ENCODE measurements at regions not wholly inside any gene's neighbourhood (a gene's known extent, or its start where the extent isn't known, plus 50 kb on each side); places are given as distances from the start of the nearest gene placed in this dataset.
"Not testable (repeated sequence)": the region's sequence is repeated elsewhere in the genome, so short reads cannot be mapped to it uniquely, and the experiment has no call there.

GRCh38 chr5:93359296-93359959 lies 221.6 kb downstream of the NR2F1-AS1 start:
- peak; percentile 77 for DNase-seq (ENCODE audit: low spot score)

GRCh38 chr5:93358176-93358575 lies 222.8 kb downstream of the NR2F1-AS1 start:
- DNase-seq (ENCODE audit: low spot score): no peak

- no peak for DNase-seq (ENCODE audit: low spot score)
Measured at GRCh38 chr5:93357686-93358085, 223.3 kb downstream of the NR2F1-AS1 start.

- DNase-seq (ENCODE audit: low spot score): no peak
Measured at GRCh38 chr5:93355691-93356090, 225.3 kb downstream of the NR2F1-AS1 start.

GRCh38 chr5:93352186-93352585 lies 228.8 kb downstream of the NR2F1-AS1 start:
- no peak for DNase-seq (ENCODE audit: low spot score)

- peak; percentile 71 for DNase-seq (ENCODE audit: low spot score)
Measured at GRCh38 chr5:93349613-93350012, 231.4 kb downstream of the NR2F1-AS1 start.

- no peak for DNase-seq (ENCODE audit: low spot score)
Measured at GRCh38 chr5:93348231-93348630, 232.8 kb downstream of the NR2F1-AS1 start.

GRCh38 chr5:93346850-93347249 lies 234.2 kb downstream of the NR2F1-AS1 start:
- DNase-seq (ENCODE audit: low spot score): not testable (repeated sequence)

- no peak for DNase-seq (ENCODE audit: low spot score)
Measured at GRCh38 chr5:93346301-93346700, 234.7 kb downstream of the NR2F1-AS1 start.

- no peak for DNase-seq (ENCODE audit: low spot score)
Measured at GRCh38 chr5:93343570-93343969, 237.4 kb downstream of the NR2F1-AS1 start.

GRCh38 chr5:93342563-93343061 lies 238.4 kb downstream of the NR2F1-AS1 start:
- DNase-seq (ENCODE audit: low spot score): no peak

GRCh38 chr5:93340881-93341280 lies 240.1 kb downstream of the NR2F1-AS1 start:
- DNase-seq (ENCODE audit: low spot score): no peak

GRCh38 chr5:93337138-93337537 lies 243.9 kb downstream of the NR2F1-AS1 start:
- DNase-seq (ENCODE audit: low spot score): no peak

GRCh38 chr5:93336330-93337110 lies 244.5 kb downstream of the NR2F1-AS1 start:
- no peak for DNase-seq (ENCODE audit: low spot score)

- no peak for DNase-seq (ENCODE audit: low spot score)
Measured at GRCh38 chr5:93331863-93332262, 249.2 kb downstream of the NR2F1-AS1 start.

- no peak for DNase-seq (ENCODE audit: low spot score)
Measured at GRCh38 chr5:93331241-93331640, 249.8 kb downstream of the NR2F1-AS1 start.

- DNase-seq (ENCODE audit: low spot score): no peak
Measured at GRCh38 chr5:93330506-93330905, 250.5 kb downstream of the NR2F1-AS1 start.

- DNase-seq (ENCODE audit: low spot score): no peak
Measured at GRCh38 chr5:93329756-93330155, 251.3 kb downstream of the NR2F1-AS1 start.

- no peak for DNase-seq (ENCODE audit: low spot score)
Measured at GRCh38 chr5:93328833-93329232, 252.2 kb downstream of the NR2F1-AS1 start.

GRCh38 chr5:93327605-93328004 lies 253.4 kb downstream of the NR2F1-AS1 start:
- no peak for DNase-seq (ENCODE audit: low spot score)

- no peak for DNase-seq (ENCODE audit: low spot score)
Measured at GRCh38 chr5:93325946-93326345, 255.1 kb downstream of the NR2F1-AS1 start.

- no peak for DNase-seq (ENCODE audit: low spot score)
Measured at GRCh38 chr5:93322974-93323860, 257.8 kb downstream of the NR2F1-AS1 start.

Measured in A172 (cell line).